GM19025 (cell line): ENCODE measurements at regions not wholly inside any gene's neighbourhood (a gene's known extent, or its start where the extent isn't known, plus 50 kb on each side); places are given as distances from the start of the nearest gene placed in this dataset.

Experiments used
- ATAC-seq: cut with Tn5 transposase; IDR thresholded peaks from one replicate; pipeline ENCODE4 v1.9.1; 2021; ENCODE audit warnings: mild to moderate bottlenecking, low read depth, moderate library complexity; ENCODE audit not compliant: unreplicated experiment

GRCh38 chr5:165497707-165498106 lies 1992.3 kb downstream of the MAT2B start:
- ATAC-seq: no peak

- ATAC-seq: no peak
These were observed 1997.7 kb downstream of the MAT2B start for GRCh38 chr5:165502893-165503691.

GRCh38 chr5:165504674-165505073 lies 1999.3 kb downstream of the MAT2B start:
- ATAC-seq: no peak

- ATAC-seq: no peak
These were observed 2002.9 kb downstream of the MAT2B start for GRCh38 chr5:165508286-165508685.

- no peak for ATAC-seq
These were observed 2003.4 kb downstream of the MAT2B start for GRCh38 chr5:165508861-165509260.

- ATAC-seq: no peak
These were observed 2016.6 kb downstream of the MAT2B start for GRCh38 chr5:165521816-165522610.

GRCh38 chr5:165525271-165525670 lies 2019.9 kb downstream of the MAT2B start:
- ATAC-seq: no peak

- ATAC-seq: no peak
These were observed 2020.9 kb downstream of the MAT2B start for GRCh38 chr5:165526357-165526756.

- no peak for ATAC-seq
These were observed 2022.2 kb downstream of the MAT2B start for GRCh38 chr5:165527577-165527976.

GRCh38 chr5:165538065-165538464 lies 2032.6 kb downstream of the MAT2B start:
- ATAC-seq: no peak

- ATAC-seq: no peak
These were observed 2054.2 kb downstream of the MAT2B start for GRCh38 chr5:165559645-165560044.

- no peak for ATAC-seq
These were observed 2055.2 kb downstream of the MAT2B start for GRCh38 chr5:165560648-165561047.

GRCh38 chr5:165565911-165566310 lies 2060.5 kb downstream of the MAT2B start:
- no peak for ATAC-seq

GRCh38 chr5:165569551-165569950 lies 2064.1 kb downstream of the MAT2B start:
- no peak for ATAC-seq

GRCh38 chr5:165573445-165573844 lies 2068.0 kb downstream of the MAT2B start:
- no peak for ATAC-seq

GRCh38 chr5:165574100-165574499 lies 2068.7 kb downstream of the MAT2B start:
- ATAC-seq: no peak

GRCh38 chr5:165576678-165577275 lies 2071.4 kb downstream of the MAT2B start:
- peak; percentile 61 for ATAC-seq

- no peak for ATAC-seq
These were observed 2074.5 kb downstream of the MAT2B start for GRCh38 chr5:165579911-165580310.

- no peak for ATAC-seq
These were observed 2089.3 kb downstream of the MAT2B start for GRCh38 chr5:165594693-165595092.

GRCh38 chr5:165602529-165602928 lies 2097.1 kb downstream of the MAT2B start:
- no peak for ATAC-seq

GRCh38 chr5:165607026-165607425 lies 2101.6 kb downstream of the MAT2B start:
- no peak for ATAC-seq
